HT1080 (cell line): ENCODE measurements at regions not wholly inside any gene's neighbourhood (a gene's known extent, or its start where the extent isn't known, plus 50 kb on each side); places are given as distances from the start of the nearest gene placed in this dataset.
"Not testable (repeated sequence)": the region's sequence is repeated elsewhere in the genome, so short reads cannot be mapped to it uniquely, and the experiment has no call there.

Experiments used
- DNase-seq: peaks from one replicate; pipeline ENCODE4 v3.0.0-alpha.2; 2015; ENCODE audit warnings: low read depth

- DNase-seq: not testable (repeated sequence)
These were observed 118.2 kb upstream of the FOLH1 start for GRCh38 chr11:49326651-49327050.

DNA sequence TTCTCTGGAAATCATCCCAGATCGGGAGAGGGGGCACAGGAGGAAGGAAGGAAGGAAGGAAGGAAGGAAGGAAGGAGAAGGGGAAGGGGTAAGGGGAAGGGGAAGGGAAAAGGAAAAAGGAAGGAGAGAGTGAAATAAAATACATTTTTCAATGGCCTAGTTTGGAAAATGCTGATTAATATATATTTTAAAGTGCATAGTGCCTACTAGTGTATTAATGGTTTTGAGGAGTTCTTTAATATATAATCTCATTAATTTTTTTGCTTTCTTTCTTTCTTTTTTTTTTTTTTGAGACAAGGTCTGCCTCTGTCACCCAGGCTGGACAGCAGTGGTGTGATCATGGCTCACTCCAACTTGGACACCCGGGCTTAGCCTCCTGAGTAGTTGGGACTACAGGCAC is 107.8 kb upstream of the FOLH1 start:
- DNase-seq: no peak

GRCh38 chr11:49303080-49303479 is 94.7 kb upstream of the FOLH1 start:
- no peak for DNase-seq

GRCh38 chr11:49302360-49302759 is 94.0 kb upstream of the FOLH1 start:
- DNase-seq: no peak

DNA sequence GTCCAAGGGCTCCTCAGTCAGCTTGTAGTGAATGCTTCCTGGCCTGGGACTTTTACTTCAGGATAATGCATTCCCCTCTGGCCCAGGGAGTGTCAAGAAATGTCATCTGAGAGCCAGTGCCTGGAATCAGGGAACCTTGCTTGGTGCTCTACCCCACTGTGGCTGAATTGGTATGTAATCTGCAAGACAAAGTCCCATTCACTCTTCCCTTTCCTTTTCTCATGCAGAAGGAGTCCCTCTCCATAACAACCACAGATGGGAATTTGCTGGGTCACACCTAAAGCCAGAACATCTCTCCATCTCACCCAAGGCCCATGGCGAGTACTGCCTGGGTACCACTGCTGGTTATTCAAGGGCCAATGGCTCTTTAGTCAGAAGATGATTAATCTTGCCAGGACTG is 89.6 kb upstream of the FOLH1 start:
- not testable (repeated sequence) for DNase-seq

DNA sequence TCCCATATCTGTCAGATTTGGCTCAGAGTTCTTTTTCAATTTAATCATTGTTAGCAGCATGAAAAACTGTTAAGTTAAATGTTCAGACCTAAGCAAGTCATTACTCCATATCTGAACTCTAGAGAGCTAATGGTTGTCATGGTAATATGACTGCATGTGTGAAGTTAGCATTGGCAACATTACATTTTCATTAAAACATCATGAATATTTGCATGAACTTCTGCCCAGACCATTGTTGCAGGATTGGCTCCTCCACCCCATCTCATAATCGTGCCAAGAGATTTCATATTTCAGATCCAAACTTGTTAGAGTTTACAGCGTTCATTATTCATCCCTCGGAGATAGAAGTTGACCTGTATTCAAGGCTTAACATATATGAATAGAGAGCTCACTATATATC is 75.5 kb upstream of the FOLH1 start:
- DNase-seq: not testable (repeated sequence)

DNA sequence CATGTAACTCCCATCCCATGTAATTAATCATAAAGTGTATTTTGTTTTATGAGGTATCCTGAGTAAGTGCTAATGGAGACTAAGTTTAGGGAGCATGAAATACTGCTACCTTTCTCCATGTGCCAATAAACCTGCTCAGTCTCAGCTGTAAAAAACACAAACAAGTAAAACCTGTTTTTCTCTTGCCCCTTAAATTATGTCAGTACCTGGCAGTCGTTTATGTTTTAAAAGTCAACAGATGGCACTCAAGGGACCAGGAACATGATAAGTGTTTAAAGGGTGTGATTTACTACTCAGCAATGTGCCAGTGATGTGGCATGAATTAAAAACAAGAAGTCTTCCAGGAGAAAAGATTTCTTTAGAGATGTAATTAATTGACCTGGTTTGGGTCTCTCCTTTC is 74.9 kb upstream of the FOLH1 start:
- DNase-seq: not testable (repeated sequence)

GRCh38 chr11:49282125-49282524 is 73.7 kb upstream of the FOLH1 start:
- not testable (repeated sequence) for DNase-seq

DNA sequence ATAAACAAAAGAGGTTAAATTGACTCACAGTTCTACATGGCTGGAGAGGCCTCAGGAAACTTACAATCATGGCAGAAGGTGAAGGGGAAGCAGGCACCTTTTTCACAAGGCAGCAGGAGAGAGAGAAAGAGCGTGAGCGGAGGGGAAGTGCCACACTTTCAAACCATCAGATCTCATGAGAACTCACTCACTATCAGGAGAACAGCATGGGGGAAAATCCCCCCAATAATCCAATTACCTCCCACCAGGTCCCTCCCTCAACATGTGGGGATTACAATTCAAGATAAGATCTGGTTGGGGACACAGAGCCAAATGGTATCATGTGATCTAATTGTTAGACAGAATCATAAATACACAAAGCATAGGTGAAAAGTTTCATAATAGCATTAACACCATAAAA is 69.5 kb upstream of the FOLH1 start:
- not testable (repeated sequence) for DNase-seq
